Activated T-cell treated with anti-CD3 and anti-CD28 coated beads, Interleukin-2, amount 50 U/mL, for 72 hours (primary cell): ENCODE measurements at regions not wholly inside any gene's neighbourhood (a gene's known extent, or its start where the extent isn't known, plus 50 kb on each side); places are given as distances from the start of the nearest gene placed in this dataset.

Experiments used
- ATAC-seq, 2 donors: fragments of 150-1000 bp; cut with Tn5 transposase; replicated peaks in 1 of 2; 2 replicates each; pipeline ENCODE4 v1.10.0; 2021; ENCODE audit warnings: moderate library complexity in 2 of 2, mild to moderate bottlenecking in 1 of 2
- DNase-seq, 2 donors: peaks; one replicate each; pipeline ENCODE4 v3.0.0; 2021 to 2022; ENCODE audit warnings: mixed read lengths in 1 of 2
- H3K27ac Mint-ChIP-seq: one replicate; pipeline ENCODE4 v1.8.0; 2022; ENCODE audit warnings: mild to moderate bottlenecking, moderate library complexity, mixed read lengths
- H3K27me3 Mint-ChIP-seq: one replicate; pipeline ENCODE4 v1.8.0; 2022; ENCODE audit warnings: low read depth, mixed read lengths
- H3K36me3 Mint-ChIP-seq, 2 donors: one replicate each; pipeline ENCODE4 v1.8.0; 2022; ENCODE audit warnings: mixed read lengths in 2 of 2, mild to moderate bottlenecking in 1 of 2; ENCODE audit not compliant: insufficient read depth in 2 of 2
- H3K4me1 Mint-ChIP-seq: one replicate; pipeline ENCODE4 v1.8.0; 2022; ENCODE audit warnings: low read depth, mixed read lengths
- H3K4me3 Mint-ChIP-seq, 2 donors: one replicate each; pipeline ENCODE4 v1.8.0; 2022; ENCODE audit warnings: mild to moderate bottlenecking in 2 of 2, mixed read lengths in 2 of 2, moderate library complexity in 2 of 2
- H3K9me3 Mint-ChIP-seq, 2 donors: one replicate each; pipeline ENCODE4 v1.8.0; 2022; ENCODE audit warnings: mixed read lengths in 2 of 2

- peaks cover 5% of the 10 kb centered on the region for H3K27me3 Mint-ChIP-seq
Measured at GRCh38 chr7:142553216-142553615, 196.1 kb upstream of the PRSS1 start.

DNA sequence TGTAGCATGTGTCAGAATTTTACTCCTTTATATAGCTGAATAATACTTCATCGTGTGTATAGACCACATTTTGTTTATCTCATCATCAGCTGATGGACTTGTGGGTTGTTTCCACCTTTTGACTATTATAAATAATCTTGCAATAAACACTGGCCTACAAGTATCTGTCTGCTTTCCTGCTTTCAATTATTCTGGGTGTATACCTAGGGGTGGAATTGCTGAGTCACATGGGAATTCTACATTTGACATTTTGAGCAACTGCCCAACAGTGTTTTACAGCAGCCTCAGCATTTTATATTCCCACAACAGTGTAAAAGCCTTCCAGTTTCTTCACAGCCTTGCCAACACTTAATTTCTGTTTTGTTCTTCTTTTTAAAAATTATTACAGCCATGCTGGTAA lies 200.3 kb upstream of the PRSS1 start:
- Mint-ChIP-seq H3K4me3 (no peak overlapping the region), H3K36me3 (no peaks in the 10 kb centered on the region), H3K27ac (no peak overlapping the region), H3K9me3 (no peaks in the 10 kb centered on the region), H3K27me3 (no peaks in the 10 kb centered on the region), H3K4me1 (peaks cover 8% of the 10 kb centered on the region)
- ATAC-seq (no peak), DNase-seq (no peak)

More at GRCh38 chr7:142553216-142553615, 196.1 kb upstream of the PRSS1 start:
- Mint-ChIP-seq H3K27ac (no peak overlapping the region), H3K4me3 (no peak overlapping the region), H3K4me1 (peaks cover 26% of the 10 kb centered on the region), H3K9me3 (no peaks in the 10 kb centered on the region), H3K36me3 (no peaks in the 10 kb centered on the region)
- DNase-seq (no peak), ATAC-seq (no peak)

DNA sequence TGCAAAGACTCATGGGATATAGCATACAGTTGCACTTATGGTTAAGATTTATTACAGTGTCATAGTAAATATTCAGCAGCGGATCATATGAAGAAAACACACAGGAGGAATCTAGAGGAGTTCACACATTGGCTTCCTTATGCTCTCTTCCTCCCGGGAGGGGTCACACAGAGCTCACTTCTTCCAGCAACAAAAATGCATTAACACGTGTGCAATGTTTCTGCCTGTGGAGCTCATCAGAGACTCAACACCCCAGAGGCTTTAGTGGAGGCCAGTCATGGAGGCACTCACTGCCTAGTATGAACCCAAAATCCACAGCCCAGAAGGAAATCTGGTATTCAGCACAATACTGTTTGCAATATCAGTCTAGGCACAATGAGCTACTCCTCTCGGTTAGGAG lies 202.8 kb upstream of the PRSS1 start:
- Mint-ChIP-seq H3K4me3 (no peak overlapping the region), H3K27me3 (no peaks in the 10 kb centered on the region), H3K4me1 (peaks cover 13% of the 10 kb centered on the region), H3K9me3 (no peaks in the 10 kb centered on the region), H3K36me3 (no peaks in the 10 kb centered on the region), H3K27ac (no peak overlapping the region)
- ATAC-seq, result no peak
- DNase-seq, result no peak

GRCh38 chr7:142542942-142543341 lies 206.3 kb upstream of the PRSS1 start:
- H3K4me3 Mint-ChIP-seq, result peak overlapping the region in 1 of 2 donors; percentile 33
- no peaks in the 10 kb centered on the region for H3K27me3 Mint-ChIP-seq
- H3K36me3 Mint-ChIP-seq, result no peaks in the 10 kb centered on the region
- peak; percentile 37 to 64 for ATAC-seq
- H3K9me3 Mint-ChIP-seq, result no peaks in the 10 kb centered on the region
- DNase-seq, result no peak
- H3K27ac Mint-ChIP-seq, result peak overlapping the region; percentile 80
- H3K4me1 Mint-ChIP-seq, result peaks cover 25% of the 10 kb centered on the region

- ATAC-seq (no peak), DNase-seq (no peak)
- Mint-ChIP-seq H3K4me3 (no peak overlapping the region), H3K27ac (no peak overlapping the region), H3K9me3 (no peaks in the 10 kb centered on the region), H3K4me1 (peaks cover 25% of the 10 kb centered on the region), H3K27me3 (no peaks in the 10 kb centered on the region), H3K36me3 (no peaks in the 10 kb centered on the region)
Measured at GRCh38 chr7:142542105-142542504, 207.2 kb upstream of the PRSS1 start.

GRCh38 chr7:142540371-142540770 lies 208.9 kb upstream of the PRSS1 start:
- H3K9me3 Mint-ChIP-seq, result no peaks in the 10 kb centered on the region
- DNase-seq, result no peak
- H3K27me3 Mint-ChIP-seq, result no peaks in the 10 kb centered on the region
- peak in 1 of 2 donors; percentile 52 for ATAC-seq
- peak overlapping the region; percentile 79 for H3K27ac Mint-ChIP-seq
- H3K4me1 Mint-ChIP-seq, result peaks cover 32% of the 10 kb centered on the region
- H3K4me3 Mint-ChIP-seq, result peak overlapping the region; percentile 46 to 87
- no peaks in the 10 kb centered on the region for H3K36me3 Mint-ChIP-seq

- Mint-ChIP-seq H3K27ac (peak overlapping the region; percentile 79), H3K4me1 (peaks cover 37% of the 10 kb centered on the region), H3K27me3 (no peaks in the 10 kb centered on the region), H3K4me3 (peak overlapping the region; percentile 46 to 87), H3K36me3 (no peaks in the 10 kb centered on the region), H3K9me3 (no peaks in the 10 kb centered on the region)
- DNase-seq, result no peak
- ATAC-seq, result peak; percentile 5 to 9
Measured at GRCh38 chr7:142539901-142540300, 209.4 kb upstream of the PRSS1 start.

DNA sequence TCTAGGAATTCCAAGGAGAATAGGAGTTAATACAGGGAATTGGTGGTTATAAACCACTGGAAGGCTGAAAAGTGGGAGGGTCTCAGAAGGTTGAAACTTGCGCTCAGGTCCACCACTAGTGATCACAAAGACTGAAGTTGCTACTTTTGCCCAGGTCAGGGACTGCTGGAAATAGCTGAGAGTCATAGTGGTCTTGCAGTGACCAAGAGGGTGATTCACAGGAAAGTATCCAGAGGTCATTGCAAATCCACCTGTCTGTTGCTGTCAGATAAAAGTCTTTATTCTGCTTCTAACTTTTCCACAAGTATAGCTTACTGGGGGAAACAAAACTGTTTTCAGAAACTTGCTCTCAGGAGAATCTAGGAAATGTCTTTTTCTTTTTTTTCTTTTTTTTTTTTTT lies 211.5 kb upstream of the PRSS1 start:
- Mint-ChIP-seq H3K27ac (no peak overlapping the region), H3K9me3 (no peaks in the 10 kb centered on the region), H3K4me1 (peaks cover 34% of the 10 kb centered on the region), H3K36me3 (no peaks in the 10 kb centered on the region), H3K4me3 (peak overlapping the region in 1 of 2 donors; percentile 3), H3K27me3 (no peaks in the 10 kb centered on the region)
- no peak for DNase-seq
- ATAC-seq, result no peak

DNA sequence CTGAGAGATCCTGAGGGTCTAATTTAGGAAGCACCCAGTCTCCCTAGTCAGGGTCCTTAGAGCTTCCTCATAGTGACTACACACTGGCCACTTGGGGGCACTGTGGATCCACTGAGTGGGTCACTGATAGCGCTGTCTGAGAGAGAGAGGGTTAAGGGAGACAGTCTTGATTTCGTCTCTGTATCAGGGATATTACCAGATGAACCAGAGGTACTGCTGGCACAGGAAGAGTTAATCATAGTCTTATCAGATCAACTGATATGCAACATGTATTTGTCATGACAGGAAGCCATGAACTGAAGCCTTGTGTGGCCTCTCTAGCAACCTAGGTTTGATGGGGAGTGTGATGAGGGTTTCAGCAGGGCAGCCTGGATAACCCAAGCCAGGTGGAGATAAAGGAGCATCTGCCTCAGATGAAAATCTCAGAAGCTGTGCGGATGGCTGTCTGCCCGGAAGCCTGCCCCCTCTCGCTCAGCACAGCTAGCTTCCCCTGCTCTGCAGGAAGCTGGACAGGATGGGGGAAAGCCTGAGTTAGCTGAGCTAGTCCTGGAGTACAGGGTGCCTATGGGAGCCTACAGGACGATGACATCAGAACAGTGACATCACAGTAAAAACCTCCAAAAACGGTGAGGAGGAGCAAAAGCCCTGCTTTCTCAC lies 214.0 kb upstream of the PRSS1 start:
- no peaks in the 10 kb centered on the region for H3K27me3 Mint-ChIP-seq
- DNase-seq (peak; percentile 78 to 82), ATAC-seq (peak; percentile 92 to 93)
- H3K4me3 Mint-ChIP-seq, result peak overlapping the region; percentile 69 to 79
- H3K4me1 Mint-ChIP-seq, result peaks cover 30% of the 10 kb centered on the region
- H3K27ac Mint-ChIP-seq, result peak overlapping the region; percentile 18
- H3K9me3 Mint-ChIP-seq, result no peaks in the 10 kb centered on the region
- no peaks in the 10 kb centered on the region for H3K36me3 Mint-ChIP-seq

GRCh38 chr7:142534726-142535122 lies 214.5 kb upstream of the PRSS1 start:
- Mint-ChIP-seq H3K4me1 (peaks cover 24% of the 10 kb centered on the region), H3K27ac (no peak overlapping the region), H3K4me3 (peak overlapping the region; percentile 69 to 79), H3K36me3 (no peaks in the 10 kb centered on the region), H3K9me3 (no peaks in the 10 kb centered on the region), H3K27me3 (no peaks in the 10 kb centered on the region)
- ATAC-seq, result no peak
- no peak for DNase-seq

- DNase-seq, result no peak
- H3K9me3 Mint-ChIP-seq, result no peaks in the 10 kb centered on the region
- H3K27me3 Mint-ChIP-seq, result no peaks in the 10 kb centered on the region
- ATAC-seq, result no peak
- no peaks in the 10 kb centered on the region for H3K36me3 Mint-ChIP-seq
- no peak overlapping the region for H3K27ac Mint-ChIP-seq
- H3K4me3 Mint-ChIP-seq, result no peak overlapping the region
- peaks cover 18% of the 10 kb centered on the region for H3K4me1 Mint-ChIP-seq
Measured at GRCh38 chr7:142533920-142534319, 215.4 kb upstream of the PRSS1 start.

GRCh38 chr7:142529591-142529990 lies 219.7 kb upstream of the PRSS1 start:
- Mint-ChIP-seq H3K9me3 (no peaks in the 10 kb centered on the region), H3K27ac (no peak overlapping the region), H3K4me3 (no peak overlapping the region), H3K4me1 (no peaks in the 10 kb centered on the region), H3K36me3 (peaks cover 0 to 2% of the 10 kb centered on the region in 2 donors), H3K27me3 (no peaks in the 10 kb centered on the region)
- DNase-seq, result no peak
- no peak for ATAC-seq

DNA sequence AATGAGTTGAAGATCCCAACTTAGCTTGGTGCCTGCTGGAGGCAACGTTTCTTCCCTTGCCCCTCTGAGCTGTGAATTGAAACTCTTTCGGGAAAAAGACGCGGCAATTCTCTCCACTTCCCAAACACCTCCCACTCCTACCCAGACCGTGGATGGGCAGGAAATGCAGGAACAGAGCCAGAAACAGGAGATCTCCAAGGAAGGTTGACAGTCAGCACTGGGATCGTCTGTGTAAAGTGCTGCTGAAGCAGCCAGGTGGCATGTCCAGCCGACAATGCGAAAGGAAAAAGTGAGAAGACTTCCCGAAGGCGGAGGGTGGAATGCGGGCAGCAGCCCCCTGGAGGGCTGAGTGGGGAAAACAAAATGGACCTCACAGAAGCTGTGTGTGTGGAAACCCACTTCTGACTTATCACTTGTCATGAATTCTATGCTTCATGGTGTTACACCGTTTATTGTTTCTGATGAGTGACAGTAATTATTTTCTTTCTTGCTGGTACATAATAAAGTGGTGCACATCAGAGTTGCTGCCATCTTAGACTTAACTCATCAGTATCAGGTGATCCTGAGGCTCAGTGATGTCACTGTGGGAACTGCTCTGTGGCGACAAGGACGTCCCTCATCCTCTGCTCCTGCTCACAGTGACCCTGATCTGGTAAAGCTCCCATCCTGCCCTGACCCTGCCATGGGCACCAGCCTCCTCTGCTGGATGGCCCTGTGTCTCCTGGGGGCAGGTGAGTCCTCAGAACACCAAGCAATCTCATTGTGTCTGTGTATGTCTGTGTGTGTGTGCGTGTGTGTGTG lies 220.5 kb upstream of the PRSS1 start:
- no peaks in the 10 kb centered on the region for H3K4me1 Mint-ChIP-seq
- no peaks in the 10 kb centered on the region for H3K9me3 Mint-ChIP-seq
- DNase-seq, result no peak
- H3K27me3 Mint-ChIP-seq, result no peaks in the 10 kb centered on the region
- ATAC-seq, result peak in 1 of 2 donors; percentile 42
- H3K4me3 Mint-ChIP-seq, result peak overlapping the region in 1 of 2 donors; percentile 44
- H3K27ac Mint-ChIP-seq, result no peak overlapping the region
- peaks cover 0 to 2% of the 10 kb centered on the region in 2 donors for H3K36me3 Mint-ChIP-seq
